Caki2 (cell line): ENCODE measurements at regions not wholly inside any gene's neighbourhood (a gene's known extent, or its start where the extent isn't known, plus 50 kb on each side); places are given as distances from the start of the nearest gene placed in this dataset.

ENCODE experiments used
- DNase-seq: peaks from one replicate; pipeline ENCODE4 v3.0.0-alpha.2; 2015; ENCODE audit warnings: low read depth
- in situ Hi-C: cut with HindIII; loops from 2 replicates; pipeline ENCODE4 v1.10.0; 2016; ENCODE audit warnings: low sequenced_read_pairs, low pct_unique_long_range_greater_than_20kb, mixed read lengths

GRCh38 chr22:48690583-48691317, 1136.9 kb downstream of the BRD1 start:
- no peak for DNase-seq
- in situ Hi-C loops: no loop called here

DNA sequence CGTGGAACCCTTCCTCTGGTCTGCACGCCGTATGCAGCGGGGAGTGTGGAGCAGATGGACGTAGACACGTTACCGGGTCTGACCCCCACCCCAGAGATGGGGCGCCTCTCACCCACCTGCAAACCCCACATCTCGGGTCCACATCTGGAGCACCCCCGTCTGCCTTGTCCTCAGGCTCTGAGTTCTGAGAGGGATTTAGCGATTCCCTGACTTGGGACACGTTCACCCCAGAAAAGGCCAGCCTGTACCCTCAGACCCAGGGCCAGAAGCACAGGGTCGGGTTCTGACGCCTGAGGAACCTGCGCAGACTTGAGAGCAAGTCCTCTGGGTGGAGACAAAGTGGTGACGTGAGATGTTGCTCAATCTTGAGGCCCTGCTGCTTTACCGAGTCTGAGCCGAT, 1138.5 kb downstream of the BRD1 start:
- DNase-seq: no peak
- in situ Hi-C loops: no loop called here

GRCh38 chr22:48688366-48688765, 1139.3 kb downstream of the BRD1 start:
- in situ Hi-C loops: no loop called here
- DNase-seq: no peak

DNA sequence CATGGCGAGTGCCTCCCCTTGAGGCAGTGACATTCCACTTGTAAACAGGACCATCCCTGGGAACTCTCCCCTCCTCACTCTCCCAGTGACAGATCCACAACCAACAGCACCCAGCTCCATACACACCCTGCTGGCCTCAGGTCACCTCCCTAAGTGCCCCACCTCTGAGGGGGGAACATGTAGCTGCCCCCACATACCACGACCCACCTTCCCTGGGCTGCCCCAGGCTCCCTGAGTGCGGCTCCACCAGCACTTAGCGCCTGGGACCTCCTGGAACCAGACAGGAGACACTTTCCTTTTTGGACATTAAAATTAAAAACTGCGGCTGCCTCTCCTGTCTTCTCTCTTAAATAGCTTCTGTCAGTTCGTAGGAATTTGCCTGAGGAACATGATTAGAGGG, 1140.1 kb downstream of the BRD1 start:
- in situ Hi-C loops: no loop called here
- no peak for DNase-seq

DNA sequence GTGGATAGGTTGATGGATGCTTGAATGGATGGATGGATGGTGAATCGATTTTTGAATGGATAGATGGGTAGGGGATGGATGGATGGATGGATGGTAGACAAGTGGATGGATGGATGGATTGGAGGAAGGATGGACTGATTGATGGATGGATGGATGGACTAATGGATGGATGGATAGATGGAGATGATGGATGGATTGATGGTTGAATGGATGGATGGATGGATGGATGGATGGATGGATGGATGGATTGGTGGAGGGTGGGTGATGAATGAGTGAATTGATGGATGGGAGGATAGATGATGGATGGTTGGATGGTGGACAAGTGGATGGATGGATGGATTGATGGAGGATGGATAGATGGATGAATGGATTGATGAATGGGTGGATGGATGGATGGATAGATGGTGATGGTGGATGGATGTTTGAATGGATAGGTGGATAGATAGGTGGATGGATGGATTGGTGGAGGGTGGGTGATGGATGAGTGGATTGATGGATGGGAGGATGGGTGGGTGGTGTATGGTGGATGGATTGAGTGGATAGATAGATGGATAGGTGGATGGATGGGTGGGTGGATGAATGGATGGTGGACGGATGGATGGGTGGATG, 1140.9 kb downstream of the BRD1 start:
- DNase-seq: no peak
- in situ Hi-C loops: no loop called here

GRCh38 chr22:48685767-48686166, 1141.9 kb downstream of the BRD1 start:
- no peak for DNase-seq
- in situ Hi-C loops: no loop called here

DNA sequence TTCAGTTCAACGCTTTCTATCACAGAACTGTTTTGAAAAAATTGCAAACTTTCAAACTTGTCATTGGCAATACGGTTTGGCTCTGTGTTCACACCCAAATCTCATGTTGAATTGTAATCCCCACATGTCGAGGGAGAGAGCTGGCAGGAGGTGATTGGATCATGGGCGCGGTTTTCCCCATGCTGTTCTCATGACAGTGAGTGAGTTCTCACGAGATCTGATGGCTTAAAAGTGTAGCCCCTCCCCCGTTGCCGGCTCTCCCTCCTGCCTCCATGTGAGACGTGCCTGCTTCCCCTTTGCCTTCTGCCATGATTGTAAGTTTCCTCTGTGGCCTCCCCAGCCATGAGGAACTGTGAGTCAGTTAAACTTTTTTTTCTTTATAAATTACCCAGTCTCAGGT, 1144.0 kb downstream of the BRD1 start:
- in situ Hi-C loops: no loop called here
- DNase-seq: no peak

- in situ Hi-C loops: no loop called here
- DNase-seq: no peak
Measured at GRCh38 chr22:48682504-48682903, 1145.2 kb downstream of the BRD1 start.

GRCh38 chr22:48680601-48681000, 1147.1 kb downstream of the BRD1 start:
- DNase-seq: no peak
- in situ Hi-C loops: no loop called here

GRCh38 chr22:48679656-48680555, 1147.8 kb downstream of the BRD1 start:
- in situ Hi-C loops: no loop called here
- no peak for DNase-seq

DNA sequence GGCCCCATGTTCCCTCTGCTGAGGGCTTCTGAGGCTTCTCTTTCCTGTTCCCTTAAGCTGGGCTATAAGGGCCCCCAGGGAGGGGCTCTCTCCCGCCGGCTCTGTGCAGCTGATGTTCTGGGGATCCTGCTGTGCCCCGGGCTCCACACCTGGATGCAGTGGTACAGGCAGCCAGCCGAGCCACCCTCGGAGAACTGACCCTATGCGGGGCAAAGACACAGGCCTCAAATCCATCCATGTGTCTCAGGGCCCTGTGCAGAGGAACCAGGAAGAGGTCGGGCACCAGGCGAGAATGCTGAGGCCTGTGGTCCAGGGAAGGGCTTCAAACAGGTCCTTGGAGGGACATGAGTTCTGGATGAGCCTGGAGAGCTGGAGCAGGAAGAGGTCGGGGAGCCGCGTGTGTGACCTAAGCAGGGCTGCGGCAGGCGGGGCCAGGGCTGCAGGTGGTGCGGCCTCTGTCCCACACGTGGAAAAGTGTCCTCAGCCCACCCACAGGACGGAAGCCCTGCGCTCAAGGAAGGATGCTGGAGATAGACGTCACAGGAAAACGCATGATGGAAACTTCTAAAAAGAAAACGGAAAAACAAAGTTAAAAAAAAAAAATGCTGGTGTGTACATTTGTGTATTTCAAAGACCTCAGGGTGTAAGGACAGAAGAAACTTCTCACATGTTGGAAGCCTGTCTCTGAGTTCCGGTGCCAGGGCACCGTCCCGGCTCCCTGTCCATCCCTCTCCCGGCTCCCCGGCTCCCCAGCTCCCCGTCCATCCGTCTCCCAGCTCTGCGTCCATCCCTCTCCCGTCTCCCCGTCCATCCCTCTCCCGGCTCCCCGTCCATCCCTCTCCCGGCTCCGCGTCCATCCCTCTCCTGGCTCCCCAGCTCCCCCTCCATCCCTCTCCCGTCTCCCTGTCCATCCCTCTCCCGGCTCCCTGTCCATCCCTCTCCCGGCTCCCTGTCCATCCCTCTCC, 1149.2 kb downstream of the BRD1 start:
- no peak for DNase-seq
- in situ Hi-C loops: no loop called here

DNA sequence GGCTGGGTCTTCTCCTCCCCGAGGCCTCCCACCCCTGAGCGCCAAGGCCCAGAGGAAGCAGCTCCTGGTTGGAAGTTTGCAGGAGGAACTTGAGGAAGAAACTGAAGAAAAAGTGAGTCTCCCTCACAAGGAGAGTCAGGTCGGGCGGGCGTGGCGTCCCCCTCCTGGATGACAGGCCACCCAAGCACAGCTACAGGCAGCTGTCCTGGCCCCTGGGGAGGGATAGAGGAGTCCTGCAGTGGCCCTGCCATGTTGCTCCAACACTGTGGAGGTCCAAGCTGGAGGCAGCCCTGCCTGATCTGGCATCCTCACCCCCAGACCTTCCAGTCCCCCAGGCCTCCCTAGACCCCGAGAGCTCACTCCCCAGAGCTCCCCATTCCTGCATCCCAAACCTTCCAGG, 1150.1 kb downstream of the BRD1 start:
- no peak for DNase-seq
- in situ Hi-C loops: no loop called here

GRCh38 chr22:48677168-48677520, 1150.5 kb downstream of the BRD1 start:
- in situ Hi-C loops: no loop called here
- DNase-seq: no peak

- DNase-seq: no peak
- in situ Hi-C loops: no loop called here
Measured at GRCh38 chr22:48676266-48677167, 1151.2 kb downstream of the BRD1 start.

DNA sequence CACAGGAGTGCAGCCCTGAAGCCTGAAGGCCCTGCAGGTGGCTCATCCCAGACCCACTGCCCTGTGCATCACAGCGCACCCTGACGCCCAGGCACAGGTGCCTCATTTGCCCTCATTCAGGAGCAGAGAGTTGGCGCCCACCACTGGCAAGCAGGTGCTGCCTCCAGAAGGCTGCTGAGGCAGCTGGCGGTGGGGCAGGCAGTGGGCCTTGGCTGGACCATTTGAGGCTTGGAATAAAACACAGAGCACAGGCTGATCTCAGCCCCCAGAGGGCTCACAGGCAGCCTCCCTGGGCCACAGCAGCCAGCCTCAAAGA, 1151.9 kb downstream of the BRD1 start:
- in situ Hi-C loops: no loop called here
- no peak for DNase-seq

GRCh38 chr22:48675141-48675829, 1152.4 kb downstream of the BRD1 start:
- DNase-seq: no peak
- in situ Hi-C loops: no loop called here
